ENCODE measurements at regions not wholly inside any gene's neighbourhood (a gene's known extent, or its start where the extent isn't known, plus 50 kb on each side); places are given as distances from the start of the nearest gene placed in this dataset.
A peak's percentile ranks its signal among the peaks of the same experiment; 100 is the strongest.

DNA sequence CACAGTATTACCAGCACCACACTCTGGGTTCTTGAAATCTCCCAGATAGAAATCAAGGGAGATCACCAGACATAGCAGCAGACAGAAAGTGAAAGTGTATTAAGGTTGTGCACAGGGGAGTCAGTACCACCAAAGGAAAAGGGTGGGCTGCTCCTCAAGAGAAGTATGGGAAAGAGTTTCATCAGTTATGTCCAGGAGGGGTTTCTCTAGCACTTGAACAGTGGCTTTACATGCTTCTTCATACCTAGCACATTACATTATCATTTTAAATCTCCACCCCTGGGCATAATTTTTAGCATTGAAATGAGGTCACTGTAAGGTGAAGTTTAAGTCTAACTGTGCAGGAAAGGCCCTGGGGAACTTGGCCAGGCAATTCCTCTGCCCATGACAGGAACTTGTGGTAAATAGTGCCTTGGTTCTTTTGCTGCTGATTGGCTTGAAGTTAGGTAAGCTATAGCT, 601.0 kb downstream of the NUF2 start:
- Histone ChIP-seq H2AFZ (ENCODE audit: low read length, unreplicated experiment) (peak overlapping the region; percentile 53), H3K79me2 (ENCODE audit: control insufficient read depth, insufficient read depth, low read length, unreplicated experiment) (no peaks in the 10 kb centered on the region), H3K4me3 (ENCODE audit: low read depth, low read length) (peak overlapping the region; percentile 59; the same call in 1 of the 2 replicates), H3K36me3 (ENCODE audit: insufficient read depth, low read length) (no peaks in the 10 kb centered on the region), H3K27ac (ENCODE audit: low read depth, low read length) (no peak overlapping the region), H3K27me3 (ENCODE audit: insufficient read depth, low read length) (no peaks in the 10 kb centered on the region), H3K4me1 (ENCODE audit: control insufficient read depth, insufficient read depth, low read length, unreplicated experiment) (no peaks in the 10 kb centered on the region)

DNA sequence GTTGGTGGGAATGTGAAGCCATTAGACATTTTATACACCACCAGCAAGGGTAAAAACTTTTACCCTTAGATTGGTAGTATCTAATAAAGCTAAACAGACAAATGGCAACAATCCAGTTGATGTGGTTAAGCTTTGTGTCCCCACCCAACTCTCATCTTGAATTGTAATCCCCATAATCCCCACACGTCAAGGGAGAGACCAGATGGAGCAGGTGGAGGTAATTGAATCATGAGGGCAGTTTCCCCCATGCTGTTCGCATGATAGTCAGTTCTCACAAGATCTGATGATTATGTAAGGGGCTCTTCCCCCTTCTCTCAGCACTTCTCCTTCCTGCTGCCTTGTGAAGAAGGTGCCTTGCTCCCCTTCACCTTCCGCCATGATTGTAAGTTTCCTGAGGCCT, 602.3 kb downstream of the NUF2 start:
- H3K27ac ChIP-seq (ENCODE audit: low read depth, low read length): no peak overlapping the region
- H3K79me2 ChIP-seq (ENCODE audit: control insufficient read depth, insufficient read depth, low read length, unreplicated experiment): no peaks in the 10 kb centered on the region
- no peaks in the 10 kb centered on the region for H3K36me3 ChIP-seq (ENCODE audit: insufficient read depth, low read length)
- no peak overlapping the region for H2AFZ ChIP-seq (ENCODE audit: low read length, unreplicated experiment)
- no peaks in the 10 kb centered on the region for H3K4me1 ChIP-seq (ENCODE audit: control insufficient read depth, insufficient read depth, low read length, unreplicated experiment)
- no peaks in the 10 kb centered on the region for H3K27me3 ChIP-seq (ENCODE audit: insufficient read depth, low read length)
- H3K4me3 ChIP-seq (ENCODE audit: low read depth, low read length): no peak overlapping the region

DNA sequence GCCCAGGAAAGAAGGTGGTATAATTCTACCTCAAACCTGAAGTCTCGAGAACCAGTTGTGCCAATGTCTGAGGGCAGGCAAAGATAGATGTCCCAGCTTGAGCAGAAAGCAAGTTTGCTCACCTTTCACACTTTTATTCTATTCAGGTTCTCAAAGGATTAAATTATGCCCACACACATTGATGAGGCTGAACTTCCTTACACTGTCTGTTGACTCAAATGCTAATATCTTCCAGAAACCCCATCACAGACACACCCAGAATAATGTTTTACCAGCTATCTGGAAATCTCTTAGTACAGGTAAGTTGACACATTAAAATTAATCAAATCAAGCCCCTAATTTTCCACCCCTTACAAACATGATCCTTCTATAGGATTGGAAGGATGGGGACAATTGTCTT, 605.7 kb downstream of the NUF2 start:
- Histone ChIP-seq H3K4me3 (ENCODE audit: low read depth, low read length) (no peak overlapping the region), H3K79me2 (ENCODE audit: control insufficient read depth, insufficient read depth, low read length, unreplicated experiment) (no peaks in the 10 kb centered on the region), H2AFZ (ENCODE audit: low read length, unreplicated experiment) (no peak overlapping the region), H3K27me3 (ENCODE audit: insufficient read depth, low read length) (no peaks in the 10 kb centered on the region), H3K4me1 (ENCODE audit: control insufficient read depth, insufficient read depth, low read length, unreplicated experiment) (no peaks in the 10 kb centered on the region), H3K27ac (ENCODE audit: low read depth, low read length) (no peak overlapping the region), H3K36me3 (ENCODE audit: insufficient read depth, low read length) (no peaks in the 10 kb centered on the region)

DNA sequence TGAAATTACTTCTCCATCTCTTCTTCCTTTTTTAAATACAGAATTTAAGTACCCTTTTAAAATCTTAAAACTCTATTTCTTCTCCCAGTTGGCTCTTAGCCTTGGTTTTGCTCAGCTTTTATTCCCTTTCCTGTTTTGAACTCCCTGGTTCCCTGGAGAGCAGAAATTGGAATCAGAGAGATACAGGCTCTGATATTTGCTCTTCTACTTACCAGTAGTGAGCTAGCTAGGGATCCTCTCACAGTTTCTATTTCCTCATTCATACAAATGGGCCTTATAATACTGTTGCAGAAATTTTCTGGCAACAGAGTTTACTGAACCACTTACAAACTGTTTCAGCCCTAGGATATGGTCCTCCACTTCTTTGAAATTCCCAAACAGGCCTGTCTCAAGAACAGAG, 606.3 kb downstream of the NUF2 start:
- no peaks in the 10 kb centered on the region for H3K27me3 ChIP-seq (ENCODE audit: insufficient read depth, low read length)
- no peak overlapping the region for H3K27ac ChIP-seq (ENCODE audit: low read depth, low read length)
- no peaks in the 10 kb centered on the region for H3K4me1 ChIP-seq (ENCODE audit: control insufficient read depth, insufficient read depth, low read length, unreplicated experiment)
- no peak overlapping the region for H3K4me3 ChIP-seq (ENCODE audit: low read depth, low read length)
- H3K79me2 ChIP-seq (ENCODE audit: control insufficient read depth, insufficient read depth, low read length, unreplicated experiment): no peaks in the 10 kb centered on the region
- no peaks in the 10 kb centered on the region for H3K36me3 ChIP-seq (ENCODE audit: insufficient read depth, low read length)
- H2AFZ ChIP-seq (ENCODE audit: low read length, unreplicated experiment): no peak overlapping the region

DNA sequence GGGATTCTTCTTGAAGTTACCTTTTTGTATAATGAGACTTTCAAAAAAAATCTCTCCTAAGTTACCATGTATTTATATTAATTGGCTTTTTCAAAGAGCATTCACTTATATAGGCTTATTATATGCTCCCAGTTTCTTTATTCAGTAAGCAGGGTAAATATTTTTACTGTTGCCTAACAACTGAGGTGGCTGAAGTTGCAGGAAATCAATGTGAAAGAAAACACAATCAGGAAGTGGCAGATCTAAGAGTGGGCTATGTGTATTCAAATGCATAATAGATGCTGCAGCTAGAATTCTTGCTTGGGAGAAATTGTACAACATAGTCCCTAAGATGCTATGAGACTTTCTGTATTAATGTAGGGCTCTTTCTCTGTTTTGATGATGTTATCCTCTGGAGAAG, 606.9 kb downstream of the NUF2 start:
- Histone ChIP-seq H3K27me3 (ENCODE audit: insufficient read depth, low read length) (no peaks in the 10 kb centered on the region), H2AFZ (ENCODE audit: low read length, unreplicated experiment) (no peak overlapping the region), H3K4me1 (ENCODE audit: control insufficient read depth, insufficient read depth, low read length, unreplicated experiment) (no peaks in the 10 kb centered on the region), H3K27ac (ENCODE audit: low read depth, low read length) (no peak overlapping the region), H3K79me2 (ENCODE audit: control insufficient read depth, insufficient read depth, low read length, unreplicated experiment) (no peaks in the 10 kb centered on the region), H3K4me3 (ENCODE audit: low read depth, low read length) (no peak overlapping the region), H3K36me3 (ENCODE audit: insufficient read depth, low read length) (no peaks in the 10 kb centered on the region)

DNA sequence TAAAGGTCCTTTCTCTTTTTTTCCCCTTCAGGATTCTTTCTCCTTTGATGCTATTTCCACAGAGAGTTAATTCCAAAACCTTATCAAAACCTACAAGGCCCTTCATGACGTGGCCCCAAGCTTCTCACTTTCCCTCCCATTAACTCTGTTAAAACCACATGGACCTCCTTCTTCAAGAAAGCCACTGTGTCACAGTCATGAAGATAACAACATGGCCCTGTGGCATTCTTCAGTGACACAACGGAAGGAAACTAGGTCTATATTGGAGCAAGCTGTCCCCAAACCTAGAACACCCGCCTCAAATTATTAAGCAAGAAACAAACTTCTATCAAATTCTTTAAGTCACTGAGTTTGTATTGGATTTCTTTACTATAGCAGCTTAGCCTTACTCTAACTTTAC, 611.1 kb downstream of the NUF2 start:
- Histone ChIP-seq H3K4me1 (ENCODE audit: control insufficient read depth, insufficient read depth, low read length, unreplicated experiment) (no peaks in the 10 kb centered on the region), H3K27ac (ENCODE audit: low read depth, low read length) (no peak overlapping the region), H3K79me2 (ENCODE audit: control insufficient read depth, insufficient read depth, low read length, unreplicated experiment) (no peaks in the 10 kb centered on the region), H3K36me3 (ENCODE audit: insufficient read depth, low read length) (no peaks in the 10 kb centered on the region), H3K4me3 (ENCODE audit: low read depth, low read length) (no peak overlapping the region), H2AFZ (ENCODE audit: low read length, unreplicated experiment) (no peak overlapping the region), H3K27me3 (ENCODE audit: insufficient read depth, low read length) (no peaks in the 10 kb centered on the region)

DNA sequence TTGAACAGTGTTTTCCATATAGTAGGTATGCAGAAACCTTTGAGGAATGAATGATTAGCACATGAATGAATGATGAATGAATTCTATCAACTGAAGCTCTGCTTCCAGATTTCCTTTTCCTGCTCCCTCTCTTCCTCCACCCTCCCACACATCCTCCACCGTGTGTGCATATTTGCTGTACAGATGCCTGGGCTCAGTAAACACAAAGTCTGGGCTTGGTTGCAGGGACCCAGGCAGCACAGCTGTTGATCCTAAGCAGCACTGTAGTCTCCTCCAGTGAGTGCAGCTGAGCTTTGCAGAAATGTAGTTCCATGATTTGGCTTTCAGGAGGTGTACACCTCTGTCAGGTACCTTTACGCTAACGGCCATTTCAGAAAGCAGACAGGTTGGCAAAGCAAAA, 611.7 kb downstream of the NUF2 start:
- no peaks in the 10 kb centered on the region for H3K36me3 ChIP-seq (ENCODE audit: insufficient read depth, low read length)
- H3K4me3 ChIP-seq (ENCODE audit: low read depth, low read length): no peak overlapping the region
- H3K79me2 ChIP-seq (ENCODE audit: control insufficient read depth, insufficient read depth, low read length, unreplicated experiment): no peaks in the 10 kb centered on the region
- no peaks in the 10 kb centered on the region for H3K4me1 ChIP-seq (ENCODE audit: control insufficient read depth, insufficient read depth, low read length, unreplicated experiment)
- no peak overlapping the region for H2AFZ ChIP-seq (ENCODE audit: low read length, unreplicated experiment)
- H3K27ac ChIP-seq (ENCODE audit: low read depth, low read length): no peak overlapping the region
- H3K27me3 ChIP-seq (ENCODE audit: insufficient read depth, low read length): no peaks in the 10 kb centered on the region

DNA sequence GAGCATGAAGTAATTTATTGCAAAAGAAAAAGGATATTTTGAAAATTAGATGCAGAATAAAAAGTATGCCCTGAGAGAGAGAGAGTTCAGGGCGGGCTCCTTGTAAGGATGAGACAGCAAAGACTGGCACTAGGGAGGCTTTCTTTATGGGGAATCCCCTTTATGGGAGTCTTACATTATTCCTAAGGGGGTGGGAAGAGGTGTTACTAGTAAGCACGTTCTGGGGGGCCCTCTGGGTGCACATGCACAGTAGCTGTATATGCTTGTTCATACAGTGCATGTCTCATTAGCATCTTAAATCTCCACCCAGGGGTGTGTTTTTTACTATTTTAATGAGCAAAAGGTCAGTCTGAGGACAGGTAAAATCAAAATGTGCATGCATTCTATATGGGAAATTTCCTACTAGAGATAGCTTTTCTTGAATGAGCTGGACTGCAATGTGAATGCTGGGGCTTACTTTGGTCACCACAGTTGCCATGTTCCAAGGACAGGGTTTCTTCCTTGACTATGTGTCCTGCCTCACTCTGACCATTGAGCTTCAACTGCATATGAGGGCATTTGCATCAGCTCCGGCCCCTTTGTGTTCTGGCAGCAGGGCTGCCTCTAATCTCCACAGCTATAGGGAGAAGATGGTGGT, 614.1 kb downstream of the NUF2 start:
- Histone ChIP-seq H3K27ac (ENCODE audit: low read depth, low read length) (no peak overlapping the region), H3K79me2 (ENCODE audit: control insufficient read depth, insufficient read depth, low read length, unreplicated experiment) (no peaks in the 10 kb centered on the region), H3K4me3 (ENCODE audit: low read depth, low read length) (no peak overlapping the region), H3K36me3 (ENCODE audit: insufficient read depth, low read length) (no peaks in the 10 kb centered on the region), H3K27me3 (ENCODE audit: insufficient read depth, low read length) (no peaks in the 10 kb centered on the region), H2AFZ (ENCODE audit: low read length, unreplicated experiment) (no peak overlapping the region), H3K4me1 (ENCODE audit: control insufficient read depth, insufficient read depth, low read length, unreplicated experiment) (no peaks in the 10 kb centered on the region)

DNA sequence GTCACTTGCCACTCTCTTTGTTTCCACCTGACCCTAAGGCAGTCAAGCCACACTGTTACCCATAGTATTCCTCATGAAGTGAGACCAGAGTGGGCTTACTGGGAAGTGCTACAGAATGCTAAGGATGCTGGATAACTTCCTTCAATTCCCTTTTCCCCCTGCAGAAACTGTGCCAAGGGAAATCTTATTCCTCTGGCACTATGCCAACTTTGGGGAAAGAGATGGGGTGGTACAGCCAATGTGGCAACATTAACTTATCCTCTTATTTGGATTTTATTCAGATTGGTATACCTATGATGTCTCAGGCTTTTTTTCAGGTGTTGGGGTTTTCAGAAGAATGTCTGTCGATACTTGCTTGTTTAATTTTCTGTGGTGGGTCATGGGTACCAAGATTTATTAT, 599.4 kb upstream of the PBX1 start:
- no peaks in the 10 kb centered on the region for H3K27me3 ChIP-seq (ENCODE audit: insufficient read depth, low read length)
- no peaks in the 10 kb centered on the region for H3K4me1 ChIP-seq (ENCODE audit: control insufficient read depth, insufficient read depth, low read length, unreplicated experiment)
- no peak overlapping the region for H3K4me3 ChIP-seq (ENCODE audit: low read depth, low read length)
- H2AFZ ChIP-seq (ENCODE audit: low read length, unreplicated experiment): no peak overlapping the region
- no peak overlapping the region for H3K27ac ChIP-seq (ENCODE audit: low read depth, low read length)
- no peaks in the 10 kb centered on the region for H3K79me2 ChIP-seq (ENCODE audit: control insufficient read depth, insufficient read depth, low read length, unreplicated experiment)
- no peaks in the 10 kb centered on the region for H3K36me3 ChIP-seq (ENCODE audit: insufficient read depth, low read length)

DNA sequence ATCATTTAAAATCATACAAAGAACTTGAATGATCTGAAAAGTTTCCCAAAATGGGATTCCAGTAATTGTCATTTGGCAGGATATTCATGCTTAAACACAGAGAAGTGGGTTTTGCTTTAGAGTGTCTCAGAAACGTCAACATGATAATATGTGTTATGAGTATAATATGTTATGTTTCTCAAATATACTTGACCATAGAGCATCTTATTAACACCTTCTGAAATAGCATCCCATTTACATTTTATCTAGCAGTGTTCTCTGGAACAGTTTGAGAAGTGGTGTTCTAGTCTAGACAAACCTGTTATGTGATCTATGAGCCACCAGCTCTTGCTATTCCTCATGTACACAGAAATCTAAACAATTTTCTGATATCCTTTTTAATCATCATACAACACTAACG, 588.8 kb upstream of the PBX1 start:
- no peaks in the 10 kb centered on the region for H3K27me3 ChIP-seq (ENCODE audit: insufficient read depth, low read length)
- no peak overlapping the region for H3K4me3 ChIP-seq (ENCODE audit: low read depth, low read length)
- no peaks in the 10 kb centered on the region for H3K79me2 ChIP-seq (ENCODE audit: control insufficient read depth, insufficient read depth, low read length, unreplicated experiment)
- H2AFZ ChIP-seq (ENCODE audit: low read length, unreplicated experiment): no peak overlapping the region
- no peak overlapping the region for H3K27ac ChIP-seq (ENCODE audit: low read depth, low read length)
- no peaks in the 10 kb centered on the region for H3K36me3 ChIP-seq (ENCODE audit: insufficient read depth, low read length)
- H3K4me1 ChIP-seq (ENCODE audit: control insufficient read depth, insufficient read depth, low read length, unreplicated experiment): no peaks in the 10 kb centered on the region

DNA sequence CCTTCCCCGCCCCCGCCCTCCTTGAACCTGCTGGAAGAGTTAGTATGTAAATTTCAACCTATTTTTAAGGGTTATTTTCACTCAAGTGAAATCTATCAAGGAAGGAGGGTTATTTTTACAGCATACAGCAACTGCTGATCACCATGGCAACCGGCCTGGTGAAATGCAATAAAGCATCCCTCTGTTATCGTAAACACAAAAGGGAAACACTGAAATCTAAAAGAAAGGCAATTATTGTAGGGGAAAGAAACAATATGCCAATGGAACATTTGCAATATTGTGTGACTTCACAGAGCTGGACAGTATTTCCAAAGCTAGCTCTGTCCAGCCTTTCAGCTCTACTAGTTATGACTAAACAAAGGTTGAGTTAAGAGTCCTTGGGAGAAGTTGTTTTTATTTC, 588.3 kb upstream of the PBX1 start:
- Histone ChIP-seq H3K27me3 (ENCODE audit: insufficient read depth, low read length) (no peaks in the 10 kb centered on the region), H3K27ac (ENCODE audit: low read depth, low read length) (no peak overlapping the region), H2AFZ (ENCODE audit: low read length, unreplicated experiment) (no peak overlapping the region), H3K36me3 (ENCODE audit: insufficient read depth, low read length) (no peaks in the 10 kb centered on the region), H3K79me2 (ENCODE audit: control insufficient read depth, insufficient read depth, low read length, unreplicated experiment) (no peaks in the 10 kb centered on the region), H3K4me1 (ENCODE audit: control insufficient read depth, insufficient read depth, low read length, unreplicated experiment) (no peaks in the 10 kb centered on the region), H3K4me3 (ENCODE audit: low read depth, low read length) (no peak overlapping the region)

All from ACC112 (cell line).